ENCODE measurements at regions not wholly inside any gene's neighbourhood (a gene's known extent, or its start where the extent isn't known, plus 50 kb on each side); places are given as distances from the start of the nearest gene placed in this dataset.

DNA sequence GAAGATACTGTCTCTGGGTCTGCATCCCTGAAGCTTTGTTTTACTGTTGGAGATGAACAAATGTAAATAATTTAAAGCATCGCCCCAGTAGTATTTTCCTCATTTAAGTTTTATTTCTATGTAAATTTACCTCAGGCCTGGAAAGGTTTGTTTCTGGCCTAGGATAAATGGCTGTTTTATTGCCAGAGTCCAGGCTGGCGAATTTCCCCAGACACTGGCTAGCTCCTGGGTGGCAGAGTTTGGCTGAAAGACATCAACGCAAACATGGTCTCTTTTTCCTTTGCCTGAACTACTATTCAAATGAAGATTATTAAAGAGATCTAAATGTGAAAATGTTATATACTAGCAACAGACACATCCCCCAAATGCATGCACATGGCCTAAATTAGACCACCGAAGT is 136.7 kb upstream of the SESN3 start:
- Histone ChIP-seq H3K4me2 (ENCODE audit: low read length) (no peak overlapping the region), H3K9me2 (ENCODE audit: insufficient read depth) (no peaks in the 10 kb centered on the region), H2AFZ (ENCODE audit: low read depth, low read length, poor library complexity, severe bottlenecking) (no peak overlapping the region), H3K9me3 (ENCODE audit: control insufficient read depth in 1 of 2, insufficient read depth in 1 of 2, low read depth in 1 of 2, low read length in 2 of 2) (no peaks in the 10 kb centered on the region), H3K27me3 (ENCODE audit: insufficient read depth, low read length) (peaks cover 14% of the 10 kb centered on the region; the same call in 1 of the 2 replicates), H3K36me3 (ENCODE audit: control insufficient read depth in 1 of 2, insufficient read depth in 2 of 2, low read length in 2 of 2) (no peaks in the 10 kb centered on the region), H3K4me3 (replicated peaks in 1 of 2; ENCODE audit: low read depth in 1 of 2, low read length in 2 of 2) (no peak overlapping the region), H3K9ac (ENCODE audit: low read length) (no peak overlapping the region), H3K79me2 (ENCODE audit: insufficient read depth, low read length) (no peaks in the 10 kb centered on the region), H3K4me1 (ENCODE audit: control insufficient read depth in 1 of 2, insufficient read depth in 2 of 2, low read length in 2 of 2) (peaks cover 0 to 7% of the 10 kb centered on the region in 2 experiments; a peak in 2 of 4 replicates), H4K20me1 (ENCODE audit: insufficient read depth) (no peaks in the 10 kb centered on the region), H3K27ac (ENCODE audit: low read depth, low read length) (no peak overlapping the region)
- ATAC-seq = no peak
- CTCF ChIA-PET = no interaction called here
- DNase-seq (ENCODE audit: low read depth, low spot score) = no peak
- RAD21 ChIA-PET (ENCODE audit: low non-redundant PET in 1 of 2, low total read pairs in 2 of 2, uncharacterized antibody in 2 of 2, unreplicated experiment in 2 of 2) = no interaction called here
- intact Hi-C loops (cut with micrococcal nuclease) = no loop called here
- POLR2A ChIA-PET = no interaction called here
- BruUV-seq (replicated peaks) = no TSS peak
- TF ChIP-seq ZNF274 (IDR thresholded peaks at IDR 0.05; ENCODE audit: low read depth, low read length) (no peak), SRF (IDR thresholded peaks at IDR 0.05; ENCODE audit: low read depth) (no peak), SP1 (IDR thresholded peaks at IDR 0.05; ENCODE audit: low read depth) (no peak), YY1 (IDR thresholded peaks at IDR 0.05; ENCODE audit: extremely low read depth, insufficient replicate concordance, low read depth, low read length) (no peak), POLR2AphosphoS5 (IDR thresholded peaks at IDR 0.05; ENCODE audit: low read depth, low read length) (no peak), EZH2phosphoT487 (IDR thresholded peaks at IDR 0.05; ENCODE audit: borderline replicate concordance) (no peak), FOSL1 (IDR thresholded peaks at IDR 0.05; ENCODE audit: low read depth) (no peak), EZH2 (IDR thresholded peaks at IDR 0.05) (no peak), EGR1 (IDR thresholded peaks at IDR 0.05; ENCODE audit: low read depth) (no peak), SIN3A (IDR thresholded peaks at IDR 0.05; ENCODE audit: low read depth) (no peak), TCF7L2 (IDR thresholded peaks at IDR 0.05; ENCODE audit: borderline replicate concordance, extremely low read depth, insufficient read depth, insufficient read length) (no peak), CEBPB (IDR thresholded peaks at IDR 0.05; ENCODE audit: low read depth) (no peak)
- TF ChIP-seq, protein P1, sequence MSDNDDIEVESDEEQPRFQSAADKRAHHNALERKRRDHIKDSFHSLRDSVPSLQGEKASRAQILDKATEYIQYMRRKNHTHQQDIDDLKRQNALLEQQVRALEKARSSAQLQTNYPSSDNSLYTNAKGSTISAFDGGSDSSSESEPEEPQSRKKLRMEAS (IDR thresholded peaks at IDR 0.05) = no peak
- TF ChIP-seq, protein P2, sequence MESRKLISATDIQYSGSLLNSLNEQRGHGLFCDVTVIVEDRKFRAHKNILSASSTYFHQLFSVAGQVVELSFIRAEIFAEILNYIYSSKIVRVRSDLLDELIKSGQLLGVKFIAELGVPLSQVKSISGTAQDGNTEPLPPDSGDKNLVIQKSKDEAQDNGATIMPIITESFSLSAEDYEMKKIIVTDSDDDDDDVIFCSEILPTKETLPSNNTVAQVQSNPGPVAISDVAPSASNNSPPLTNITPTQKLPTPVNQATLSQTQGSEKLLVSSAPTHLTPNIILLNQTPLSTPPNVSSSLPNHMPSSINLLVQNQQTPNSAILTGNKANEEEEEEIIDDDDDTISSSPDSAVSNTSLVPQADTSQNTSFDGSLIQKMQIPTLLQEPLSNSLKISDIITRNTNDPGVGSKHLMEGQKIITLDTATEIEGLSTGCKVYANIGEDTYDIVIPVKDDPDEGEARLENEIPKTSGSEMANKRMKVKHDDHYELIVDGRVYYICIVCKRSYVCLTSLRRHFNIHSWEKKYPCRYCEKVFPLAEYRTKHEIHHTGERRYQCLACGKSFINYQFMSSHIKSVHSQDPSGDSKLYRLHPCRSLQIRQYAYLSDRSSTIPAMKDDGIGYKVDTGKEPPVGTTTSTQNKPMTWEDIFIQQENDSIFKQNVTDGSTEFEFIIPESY (IDR thresholded peaks at IDR 0.05; ENCODE audit: extremely low read depth, insufficient replicate concordance, low read length) = no peak
- TF ChIP-seq, protein P3, sequence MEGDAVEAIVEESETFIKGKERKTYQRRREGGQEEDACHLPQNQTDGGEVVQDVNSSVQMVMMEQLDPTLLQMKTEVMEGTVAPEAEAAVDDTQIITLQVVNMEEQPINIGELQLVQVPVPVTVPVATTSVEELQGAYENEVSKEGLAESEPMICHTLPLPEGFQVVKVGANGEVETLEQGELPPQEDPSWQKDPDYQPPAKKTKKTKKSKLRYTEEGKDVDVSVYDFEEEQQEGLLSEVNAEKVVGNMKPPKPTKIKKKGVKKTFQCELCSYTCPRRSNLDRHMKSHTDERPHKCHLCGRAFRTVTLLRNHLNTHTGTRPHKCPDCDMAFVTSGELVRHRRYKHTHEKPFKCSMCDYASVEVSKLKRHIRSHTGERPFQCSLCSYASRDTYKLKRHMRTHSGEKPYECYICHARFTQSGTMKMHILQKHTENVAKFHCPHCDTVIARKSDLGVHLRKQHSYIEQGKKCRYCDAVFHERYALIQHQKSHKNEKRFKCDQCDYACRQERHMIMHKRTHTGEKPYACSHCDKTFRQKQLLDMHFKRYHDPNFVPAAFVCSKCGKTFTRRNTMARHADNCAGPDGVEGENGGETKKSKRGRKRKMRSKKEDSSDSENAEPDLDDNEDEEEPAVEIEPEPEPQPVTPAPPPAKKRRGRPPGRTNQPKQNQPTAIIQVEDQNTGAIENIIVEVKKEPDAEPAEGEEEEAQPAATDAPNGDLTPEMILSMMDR (IDR thresholded peaks at IDR 0.05 in 2 of 3, conservative IDR thresholded peaks at IDR 0.05 in 1 of 3; ENCODE audit: borderline replicate concordance in 1 of 3, insufficient read depth in 1 of 3, low read depth in 2 of 3, low read length in 2 of 3) = no peak
- TF ChIP-seq, protein P4, sequence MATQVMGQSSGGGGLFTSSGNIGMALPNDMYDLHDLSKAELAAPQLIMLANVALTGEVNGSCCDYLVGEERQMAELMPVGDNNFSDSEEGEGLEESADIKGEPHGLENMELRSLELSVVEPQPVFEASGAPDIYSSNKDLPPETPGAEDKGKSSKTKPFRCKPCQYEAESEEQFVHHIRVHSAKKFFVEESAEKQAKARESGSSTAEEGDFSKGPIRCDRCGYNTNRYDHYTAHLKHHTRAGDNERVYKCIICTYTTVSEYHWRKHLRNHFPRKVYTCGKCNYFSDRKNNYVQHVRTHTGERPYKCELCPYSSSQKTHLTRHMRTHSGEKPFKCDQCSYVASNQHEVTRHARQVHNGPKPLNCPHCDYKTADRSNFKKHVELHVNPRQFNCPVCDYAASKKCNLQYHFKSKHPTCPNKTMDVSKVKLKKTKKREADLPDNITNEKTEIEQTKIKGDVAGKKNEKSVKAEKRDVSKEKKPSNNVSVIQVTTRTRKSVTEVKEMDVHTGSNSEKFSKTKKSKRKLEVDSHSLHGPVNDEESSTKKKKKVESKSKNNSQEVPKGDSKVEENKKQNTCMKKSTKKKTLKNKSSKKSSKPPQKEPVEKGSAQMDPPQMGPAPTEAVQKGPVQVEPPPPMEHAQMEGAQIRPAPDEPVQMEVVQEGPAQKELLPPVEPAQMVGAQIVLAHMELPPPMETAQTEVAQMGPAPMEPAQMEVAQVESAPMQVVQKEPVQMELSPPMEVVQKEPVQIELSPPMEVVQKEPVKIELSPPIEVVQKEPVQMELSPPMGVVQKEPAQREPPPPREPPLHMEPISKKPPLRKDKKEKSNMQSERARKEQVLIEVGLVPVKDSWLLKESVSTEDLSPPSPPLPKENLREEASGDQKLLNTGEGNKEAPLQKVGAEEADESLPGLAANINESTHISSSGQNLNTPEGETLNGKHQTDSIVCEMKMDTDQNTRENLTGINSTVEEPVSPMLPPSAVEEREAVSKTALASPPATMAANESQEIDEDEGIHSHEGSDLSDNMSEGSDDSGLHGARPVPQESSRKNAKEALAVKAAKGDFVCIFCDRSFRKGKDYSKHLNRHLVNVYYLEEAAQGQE (IDR thresholded peaks at IDR 0.05; ENCODE audit: low read depth) = no peak
- TF ChIP-seq, protein P5, sequence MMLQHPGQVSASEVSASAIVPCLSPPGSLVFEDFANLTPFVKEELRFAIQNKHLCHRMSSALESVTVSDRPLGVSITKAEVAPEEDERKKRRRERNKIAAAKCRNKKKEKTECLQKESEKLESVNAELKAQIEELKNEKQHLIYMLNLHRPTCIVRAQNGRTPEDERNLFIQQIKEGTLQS (IDR thresholded peaks at IDR 0.05) = no peak

All from HCT116 (cell line).